GM21360 (cell line): ENCODE measurements at regions not wholly inside any gene's neighbourhood (a gene's known extent, or its start where the extent isn't known, plus 50 kb on each side); places are given as distances from the start of the nearest gene placed in this dataset.

Experiments
- ATAC-seq: cut with Tn5 transposase; IDR thresholded peaks from one replicate; pipeline ENCODE4 v1.9.1; 2021; ENCODE audit warnings: mild to moderate bottlenecking, moderate library complexity; ENCODE audit not compliant: unreplicated experiment

DNA sequence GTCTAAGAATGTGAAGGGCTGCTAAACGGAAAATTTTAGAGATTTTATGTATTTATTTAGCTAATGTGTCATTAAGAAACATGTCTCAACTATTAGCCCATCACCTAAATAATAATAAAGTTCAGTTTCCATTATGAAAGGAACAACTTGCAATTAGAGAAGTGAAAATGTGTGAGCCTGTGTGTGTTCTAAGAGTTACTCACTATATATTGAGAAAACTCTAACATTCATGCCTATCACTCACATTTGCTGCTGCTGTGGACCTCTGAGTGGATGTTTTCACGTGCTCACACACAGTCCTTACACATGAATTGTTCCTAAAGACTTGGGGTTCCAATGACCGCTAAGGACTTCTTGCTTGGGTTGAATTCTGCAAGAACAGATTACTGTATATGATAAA, 364.0 kb downstream of the TMA16 start:
- no peak for ATAC-seq

DNA sequence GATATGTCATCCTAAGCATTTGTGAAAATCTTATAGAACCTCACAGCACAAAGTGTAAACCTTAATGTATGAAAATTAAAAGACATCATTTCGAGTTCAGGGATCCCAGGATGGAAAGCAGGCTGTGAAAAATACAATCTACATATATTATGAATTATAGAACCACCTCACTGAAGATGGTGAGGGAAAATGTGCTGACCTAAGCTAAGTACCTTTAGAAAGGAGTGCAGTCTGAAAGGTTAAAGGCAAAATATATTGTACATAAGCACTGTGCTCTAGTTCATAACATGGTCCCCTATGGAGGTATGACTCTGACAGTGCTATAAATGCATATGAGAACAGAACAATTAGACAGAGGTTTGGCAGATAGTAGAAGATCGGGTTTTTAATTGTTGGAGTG, 368.6 kb downstream of the TMA16 start:
- ATAC-seq: no peak

DNA sequence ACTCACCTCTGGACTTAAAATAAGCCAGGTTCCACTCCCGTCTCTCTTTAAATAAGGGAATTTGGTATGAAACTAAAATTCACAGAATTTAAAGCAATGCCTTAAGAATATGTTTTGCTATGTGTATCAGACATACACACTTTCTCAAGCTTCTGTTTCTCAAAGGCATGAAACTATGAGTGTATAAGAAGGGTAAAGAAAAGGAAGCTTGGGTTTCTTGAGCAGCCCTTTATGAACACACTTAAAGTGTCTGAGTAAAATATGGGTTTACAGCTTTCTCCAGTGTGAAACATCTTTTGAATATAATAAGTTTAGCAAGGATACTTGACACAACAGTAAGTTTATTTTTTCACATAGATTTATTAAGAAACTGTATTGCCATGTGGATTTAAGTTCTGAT, 370.5 kb downstream of the TMA16 start:
- no peak for ATAC-seq

DNA sequence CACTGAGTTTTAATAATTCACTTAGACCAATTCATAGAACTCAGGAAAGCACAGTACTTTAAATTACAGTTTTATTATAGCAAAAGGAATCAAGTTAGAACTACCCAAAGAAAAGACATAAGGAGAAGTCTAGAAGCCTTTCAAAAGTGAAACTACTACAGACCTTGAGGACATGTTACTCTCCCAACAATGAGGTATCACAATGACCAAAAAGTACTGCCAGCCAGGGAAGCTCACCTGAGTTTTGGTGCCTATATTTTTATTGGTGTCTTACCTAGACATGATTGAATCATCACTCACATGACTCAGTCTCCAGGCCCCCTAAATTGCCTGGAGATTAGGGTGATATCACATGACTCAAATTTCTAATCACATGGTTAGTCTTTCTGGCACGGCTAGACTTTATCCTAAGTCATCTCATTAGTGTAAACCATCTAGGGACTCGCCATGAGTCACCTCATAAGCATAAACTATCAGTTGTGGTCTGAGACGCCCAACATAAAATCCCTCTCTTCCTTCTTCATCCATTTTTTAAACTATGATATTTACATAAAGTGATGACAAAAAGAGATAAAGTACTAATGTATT, 372.3 kb downstream of the TMA16 start:
- ATAC-seq: peak; percentile 65

DNA sequence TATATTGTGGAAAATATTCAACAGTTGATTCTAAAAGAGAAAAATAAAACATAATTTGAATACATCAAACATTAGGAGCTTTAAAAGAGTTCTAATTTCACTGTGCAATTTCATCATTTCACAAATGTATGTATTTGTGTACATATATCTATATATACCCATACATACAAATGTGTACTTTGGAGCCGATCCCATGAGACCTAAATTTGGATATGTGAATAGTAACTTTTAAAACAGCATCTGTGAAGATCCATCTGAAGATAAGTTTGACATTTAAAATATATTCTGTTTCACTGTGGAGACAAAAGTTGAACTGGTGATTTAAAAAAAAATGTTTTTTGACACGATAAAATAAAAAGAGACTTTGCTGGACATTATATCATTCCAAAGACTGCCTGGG, 374.0 kb downstream of the TMA16 start:
- ATAC-seq: no peak

DNA sequence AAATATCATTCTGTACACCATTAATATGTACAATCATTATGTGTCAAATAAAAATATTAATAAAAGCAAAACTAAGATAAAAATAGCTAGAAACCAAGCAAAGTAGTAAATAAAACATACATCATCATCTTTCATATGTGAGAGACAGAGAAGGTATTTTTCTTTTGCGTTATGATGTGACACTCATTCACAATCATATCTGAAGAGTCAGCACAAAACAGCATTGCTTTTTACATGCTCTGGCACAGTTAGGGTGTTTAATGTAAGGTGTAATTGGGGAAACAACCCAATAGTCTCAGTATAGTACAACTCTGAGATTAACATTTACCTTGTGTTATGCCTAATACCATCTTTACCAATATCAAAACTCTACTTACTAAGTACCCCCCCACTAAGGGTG, 376.6 kb downstream of the TMA16 start:
- no peak for ATAC-seq

DNA sequence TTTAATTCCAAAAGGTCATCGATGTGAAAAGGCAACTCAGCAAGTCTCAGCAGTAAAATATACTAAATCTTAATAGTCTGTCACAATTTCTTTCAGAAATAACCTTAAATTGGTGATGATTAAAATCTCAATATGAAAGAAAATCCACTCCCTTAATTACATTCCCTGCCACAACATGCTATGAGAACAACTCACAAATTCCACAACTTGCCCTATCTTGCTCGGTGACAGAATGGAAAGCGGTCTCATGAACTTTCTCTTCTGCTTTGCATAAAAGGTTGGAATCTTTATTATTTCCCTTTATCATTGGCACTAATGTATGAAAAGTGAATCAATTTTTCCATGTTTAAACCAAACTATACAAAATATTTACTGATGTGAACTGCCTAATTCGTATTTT, 380.8 kb downstream of the TMA16 start:
- ATAC-seq: no peak

DNA sequence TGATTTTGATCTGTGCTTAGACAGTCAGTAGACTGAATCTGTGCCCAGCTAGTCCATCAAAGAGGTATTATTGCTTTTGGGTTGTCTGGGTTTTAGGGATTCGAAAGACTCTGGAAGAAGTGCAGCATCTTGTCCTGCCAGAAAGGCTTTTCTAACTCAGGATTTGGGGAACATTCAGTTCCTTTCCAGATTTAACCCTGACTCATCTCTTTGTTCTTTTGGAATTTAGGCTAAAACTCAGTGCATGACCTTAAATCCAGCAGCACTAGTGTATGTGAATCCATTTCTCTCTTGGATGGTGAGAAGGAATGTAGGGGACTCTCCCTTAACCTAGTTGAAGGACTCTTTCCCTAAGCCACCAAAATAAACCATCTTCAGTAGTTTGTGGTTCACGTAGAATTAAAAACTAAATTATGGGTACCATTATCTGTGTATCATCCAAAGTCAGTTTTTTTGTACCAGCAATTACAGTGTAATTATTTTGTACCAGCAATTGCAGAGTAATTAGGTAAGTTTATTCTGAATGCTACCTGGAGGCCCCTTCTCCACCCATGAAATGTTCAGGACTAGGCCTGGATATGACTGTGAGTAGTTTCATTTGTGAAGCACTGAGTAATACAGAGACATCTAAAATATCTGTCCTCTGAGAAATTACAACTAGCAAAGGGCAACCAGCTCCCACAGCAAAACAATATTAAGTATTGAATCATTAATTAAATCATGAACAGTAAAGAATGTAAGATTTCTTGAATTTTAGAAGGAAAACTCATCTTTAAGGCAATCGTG, 384.0 kb downstream of the TMA16 start:
- no peak for ATAC-seq

DNA sequence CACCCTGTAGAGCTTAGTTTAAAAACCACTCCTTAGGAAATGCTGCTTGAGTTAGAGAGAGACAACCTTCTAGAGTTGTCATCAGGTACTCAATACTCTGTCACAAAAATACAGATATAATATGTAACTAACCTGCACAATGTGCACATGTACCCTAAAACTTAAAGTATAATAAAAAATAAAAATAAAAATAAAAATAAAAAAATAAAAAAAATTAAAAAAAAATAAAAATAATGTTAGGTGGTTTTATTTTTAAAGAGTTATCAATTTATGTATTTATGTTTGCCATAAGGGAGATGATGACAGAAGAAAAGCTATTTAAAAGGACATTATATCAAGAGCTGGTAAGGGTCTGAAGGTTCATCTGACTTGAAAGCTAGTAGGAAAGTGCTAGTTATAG, 397.9 kb downstream of the TMA16 start:
- ATAC-seq: no peak

DNA sequence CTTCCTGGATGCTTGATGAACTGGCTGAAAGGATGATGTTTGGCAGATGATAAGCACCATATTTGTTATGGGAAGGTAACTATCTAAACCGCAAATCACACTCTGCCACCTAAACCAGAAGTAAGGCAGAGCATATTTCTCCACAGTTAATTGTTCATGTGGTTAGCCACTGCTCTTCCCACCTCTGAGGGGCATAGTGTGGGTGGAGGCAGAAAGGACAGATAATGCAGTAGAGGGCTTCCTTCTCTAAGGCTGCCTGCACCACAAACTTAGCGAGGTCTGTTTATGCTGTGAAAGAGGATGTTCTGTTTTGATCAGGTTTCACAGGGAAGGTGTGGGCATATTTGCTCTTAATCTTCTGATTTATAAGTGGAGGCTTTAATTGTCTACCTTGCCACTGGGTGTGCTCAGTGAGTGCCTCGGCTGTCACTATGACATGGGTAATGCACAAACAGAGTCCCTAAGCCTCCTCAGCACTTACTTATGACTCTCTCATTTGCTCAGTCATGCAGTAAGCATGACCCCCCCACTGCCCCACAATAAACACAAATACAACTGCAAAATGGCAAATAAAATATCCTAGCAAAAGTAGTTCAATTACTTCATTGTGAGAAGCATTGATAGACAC, 401.0 kb downstream of the TMA16 start:
- no peak for ATAC-seq

DNA sequence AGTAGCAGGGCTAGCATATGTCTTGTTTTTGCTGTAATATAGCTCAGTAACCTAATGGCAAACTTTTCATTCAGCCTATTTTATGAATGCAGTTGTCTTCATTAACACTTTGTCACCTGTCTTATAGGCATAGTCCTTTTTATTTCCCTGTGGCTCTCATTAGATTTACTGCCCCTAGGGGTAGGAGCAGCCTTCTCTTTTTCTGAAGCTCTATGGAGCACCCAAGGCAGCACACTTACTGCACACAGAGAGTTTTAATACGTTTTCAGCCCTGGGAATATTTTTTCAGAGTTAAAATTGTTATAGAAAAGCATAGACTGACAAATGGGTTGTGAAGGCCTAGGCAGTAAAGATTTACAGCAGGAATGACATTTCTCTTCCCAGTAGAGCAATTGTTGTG, 406.8 kb downstream of the TMA16 start:
- ATAC-seq: no peak

DNA sequence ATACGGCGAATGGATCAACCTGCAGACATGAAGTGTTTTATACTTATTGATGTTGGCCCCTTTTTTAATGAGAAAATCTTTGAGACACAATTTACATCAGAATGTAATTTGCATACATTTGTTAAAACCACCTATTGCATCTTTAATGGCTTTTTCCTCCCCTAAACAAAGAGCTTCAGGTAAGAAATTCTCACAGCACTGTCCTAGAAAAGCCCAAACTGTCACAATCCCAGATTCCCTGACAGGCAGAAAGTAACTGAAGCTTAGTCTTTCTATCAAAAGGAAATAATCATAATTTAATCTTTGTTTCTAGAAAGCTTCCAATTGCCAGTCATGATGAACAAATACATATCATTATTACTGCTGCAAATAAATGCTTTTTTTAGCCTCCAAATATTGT, 407.9 kb downstream of the TMA16 start:
- ATAC-seq: no peak

DNA sequence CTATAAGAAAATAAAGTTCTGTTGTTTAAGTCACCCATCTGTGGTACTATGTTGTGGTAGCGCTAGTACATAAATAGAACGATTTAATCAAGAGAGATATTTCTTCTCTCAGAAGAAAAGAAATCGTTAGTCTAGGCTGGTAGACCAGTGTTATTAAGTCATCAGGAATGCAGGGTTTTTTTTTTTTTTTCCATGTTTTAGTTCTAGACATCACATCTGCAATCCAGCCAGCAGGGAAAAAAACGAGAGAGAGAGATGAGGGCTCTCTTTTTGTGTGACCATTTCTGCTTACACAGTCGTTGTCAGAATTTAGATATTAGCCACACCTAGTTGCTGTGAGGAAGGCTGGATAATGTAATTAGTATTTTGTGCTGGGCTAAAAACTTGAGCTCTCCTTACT, 417.4 kb downstream of the TMA16 start:
- ATAC-seq: no peak

DNA sequence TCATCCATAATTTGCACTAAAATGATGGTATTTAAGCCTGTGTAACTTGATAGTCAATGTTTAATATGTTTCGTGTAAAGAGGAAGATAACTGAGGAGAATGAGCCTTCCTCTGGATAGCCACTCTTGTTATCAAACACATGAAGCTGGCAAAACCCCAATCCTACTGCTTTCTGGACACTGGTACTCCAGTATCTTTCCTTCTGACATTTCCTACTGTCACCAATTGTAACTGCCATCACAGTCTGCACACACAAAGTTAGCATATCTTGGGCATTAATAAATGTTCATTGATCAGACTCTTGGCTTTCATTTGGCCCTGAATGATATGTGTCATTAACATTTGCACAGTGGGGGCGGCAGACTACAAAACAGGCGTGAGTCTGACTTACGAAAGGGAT, 419.1 kb downstream of the TMA16 start:
- no peak for ATAC-seq

DNA sequence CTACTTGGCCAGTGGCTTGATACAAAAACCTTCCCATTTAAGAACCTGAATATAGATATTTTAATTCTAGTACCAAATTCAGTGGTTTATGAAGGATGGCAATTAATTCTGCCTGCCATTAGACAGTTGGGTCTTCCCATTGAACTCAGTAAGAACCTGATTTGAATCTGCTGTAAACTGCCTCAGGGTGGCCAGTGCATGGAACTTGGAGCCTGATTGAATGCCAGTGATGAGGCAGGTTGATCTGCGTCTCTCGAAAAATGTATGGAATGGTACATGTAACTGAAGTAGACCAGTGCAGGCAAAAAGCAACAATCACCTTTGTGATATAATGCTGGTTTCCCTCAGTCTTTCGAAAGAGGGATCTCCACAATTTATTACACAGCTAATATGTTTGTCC, 421.4 kb downstream of the TMA16 start:
- no peak for ATAC-seq

DNA sequence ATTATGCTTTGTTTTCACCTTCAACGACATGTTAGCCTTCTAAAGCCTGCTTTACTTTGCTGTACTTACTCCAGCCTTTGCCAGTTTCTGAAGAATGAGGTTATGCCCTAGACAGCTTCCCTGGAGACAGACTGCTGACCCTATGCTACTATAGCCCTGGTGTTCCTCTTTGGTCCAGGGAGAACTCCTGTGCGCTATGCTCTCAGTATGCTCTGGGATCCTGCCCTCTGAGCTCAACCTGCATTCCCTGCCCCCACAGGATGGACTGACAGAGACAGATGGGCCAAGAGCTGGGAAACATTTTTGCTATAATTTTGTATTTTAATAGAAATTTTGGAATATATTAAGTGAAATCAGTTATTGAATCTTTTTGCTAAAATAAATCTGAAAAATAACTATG, 425.9 kb downstream of the TMA16 start:
- no peak for ATAC-seq

DNA sequence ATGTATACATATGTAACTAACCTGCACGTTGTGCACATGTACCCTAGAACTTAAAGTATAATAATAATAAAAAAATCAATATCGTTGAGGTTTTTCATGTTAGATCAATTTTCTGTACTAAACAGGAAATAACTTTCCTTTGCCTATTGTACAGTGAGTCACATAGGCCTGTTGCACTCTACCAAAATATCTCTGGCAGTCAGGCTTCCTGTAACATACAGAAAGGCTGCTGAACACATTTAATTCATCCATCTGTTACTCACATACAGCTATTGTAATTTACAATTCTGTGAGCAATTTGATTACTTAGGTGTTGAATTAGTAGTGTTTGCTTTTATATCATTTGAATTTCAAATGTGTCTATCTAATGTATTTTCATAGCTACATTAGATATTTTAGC, 427.8 kb downstream of the TMA16 start:
- ATAC-seq: no peak

DNA sequence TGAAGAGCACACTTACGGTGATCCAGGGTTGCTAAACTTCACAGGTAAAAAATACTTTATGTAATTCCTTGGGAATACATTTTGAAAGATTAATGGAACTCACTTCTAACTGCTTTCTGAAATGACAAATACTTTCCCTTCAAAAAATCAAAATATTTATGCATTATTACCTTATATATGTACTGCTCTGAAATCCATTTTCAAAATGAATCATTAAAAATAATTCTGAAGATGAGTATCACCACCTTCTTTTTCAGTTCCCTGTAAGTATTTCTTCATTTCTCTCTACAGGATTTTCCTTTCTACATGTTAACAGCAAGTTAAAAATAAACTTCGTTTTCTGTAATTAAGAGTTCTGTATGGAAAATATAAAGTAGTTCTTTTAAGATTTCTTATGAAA, 428.6 kb downstream of the TMA16 start:
- no peak for ATAC-seq

DNA sequence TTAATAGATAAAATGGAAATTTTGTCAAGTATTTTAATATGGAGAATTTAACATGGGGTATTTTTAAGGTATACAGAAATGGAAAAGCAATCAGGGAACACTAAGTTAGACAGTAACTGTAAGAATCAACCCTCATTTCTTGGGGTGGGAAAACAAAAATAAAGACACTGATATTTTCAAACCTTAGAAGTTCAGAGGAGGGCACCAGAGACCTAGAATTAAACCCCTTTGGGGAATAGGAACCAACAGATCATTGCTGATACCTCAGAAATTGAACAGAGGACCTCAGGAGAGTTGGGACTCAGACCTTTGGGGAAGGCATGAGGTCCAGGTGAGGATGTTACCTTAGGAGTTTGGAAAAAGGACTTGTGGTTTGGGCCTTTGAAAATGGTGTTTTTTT, 435.6 kb downstream of the TMA16 start:
- ATAC-seq: no peak

DNA sequence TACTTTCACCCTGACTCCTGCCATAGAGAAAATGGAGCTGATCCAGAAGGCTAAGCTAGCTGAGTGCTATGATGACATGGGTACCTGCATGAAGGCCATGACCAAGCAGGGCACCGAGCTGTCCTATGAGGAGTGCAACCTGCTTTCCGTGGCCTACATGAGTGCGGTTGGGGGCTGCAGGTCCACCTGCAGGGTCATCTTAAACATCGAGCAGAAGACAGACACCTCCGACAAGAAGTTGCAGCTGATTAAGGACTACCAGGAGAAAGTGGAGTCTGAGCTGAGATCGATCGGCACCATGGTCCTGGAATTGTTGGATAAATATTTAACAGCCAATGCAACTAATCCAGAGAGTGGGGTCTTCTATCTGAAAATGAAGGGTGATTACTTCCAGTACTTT, 438.0 kb downstream of the TMA16 start:
- ATAC-seq: no peak

DNA sequence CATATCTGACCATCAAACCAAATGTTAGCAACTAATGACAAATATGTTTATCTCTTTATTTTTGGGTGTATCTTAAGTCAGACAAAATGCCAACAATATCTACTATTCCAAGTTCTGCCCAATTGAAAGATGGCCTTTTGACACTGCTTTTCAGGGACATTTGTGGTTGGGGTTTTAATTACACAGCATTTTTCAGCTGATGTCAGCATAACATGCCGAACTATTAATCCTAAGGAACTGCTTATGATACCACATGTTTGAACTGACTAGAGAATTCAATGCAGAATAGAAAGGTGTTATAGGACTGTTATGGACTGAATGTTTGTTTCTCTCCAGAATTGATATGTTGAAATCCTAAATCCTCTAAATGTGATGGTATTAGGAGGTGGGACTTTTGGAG, 445.1 kb downstream of the TMA16 start:
- ATAC-seq: no peak

DNA sequence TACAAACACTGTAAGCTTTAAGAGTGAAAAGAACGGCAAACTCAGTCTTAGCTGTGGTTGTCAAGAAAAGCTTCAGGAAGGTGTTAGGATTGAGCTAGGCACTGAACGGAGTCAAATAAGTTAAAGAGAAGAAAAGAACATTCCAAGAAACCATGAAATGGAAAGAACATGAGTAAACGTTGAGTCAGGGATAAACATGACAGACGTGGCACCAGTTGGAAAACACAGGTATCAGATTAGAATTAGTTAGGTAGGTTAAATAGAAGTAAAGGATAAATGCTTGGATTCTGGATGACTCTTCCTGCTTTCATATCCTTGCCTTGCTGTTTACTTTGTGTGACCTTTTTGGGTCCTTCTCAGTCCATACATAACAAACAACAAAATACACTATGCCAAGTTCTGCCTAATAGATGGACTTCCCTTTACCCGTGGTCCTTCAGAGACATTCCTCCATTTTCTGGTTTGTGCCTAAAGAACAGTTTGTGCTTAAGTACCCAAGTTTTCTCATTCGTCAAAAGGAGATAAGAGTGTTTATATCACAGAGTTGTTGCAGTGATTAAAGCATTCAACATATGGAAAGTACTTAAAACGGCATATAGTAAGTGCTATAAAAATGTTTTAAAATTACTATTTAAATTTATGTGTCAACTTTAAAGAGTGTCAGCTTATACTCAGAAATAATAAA, 446.9 kb downstream of the TMA16 start:
- ATAC-seq: no peak
